ENCODE measurements at regions not wholly inside any gene's neighbourhood (a gene's known extent, or its start where the extent isn't known, plus 50 kb on each side); places are given as distances from the start of the nearest gene placed in this dataset.
"Not testable (repeated sequence)": the region's sequence is repeated elsewhere in the genome, so short reads cannot be mapped to it uniquely, and the experiment has no call there.

DNA sequence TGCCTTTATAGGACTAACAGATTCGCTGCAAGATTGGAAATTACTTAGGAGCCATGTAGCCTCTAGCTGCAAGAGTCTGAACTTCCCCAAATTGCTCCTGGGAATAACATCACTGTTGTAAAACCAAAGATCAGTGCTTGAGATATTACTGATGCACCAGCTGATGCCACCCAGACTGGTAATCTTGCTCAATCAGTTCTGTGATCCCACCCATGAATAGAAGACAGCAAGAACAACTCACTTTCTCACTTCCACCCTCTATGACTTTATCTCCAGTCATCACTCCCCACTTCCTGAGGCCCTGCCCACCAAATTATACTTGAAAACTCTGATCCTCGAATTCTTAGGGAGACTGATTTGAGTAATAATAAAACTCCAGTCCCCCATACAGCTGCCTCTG is 1011.1 kb downstream of the PLA2G4A start:
- ATAC-seq, result no peak
- no peak for DNase-seq

- DNase-seq (no peak), ATAC-seq (no peak)
Measured at GRCh38 chr1:187840557-187840956, 1011.8 kb downstream of the PLA2G4A start.

DNA sequence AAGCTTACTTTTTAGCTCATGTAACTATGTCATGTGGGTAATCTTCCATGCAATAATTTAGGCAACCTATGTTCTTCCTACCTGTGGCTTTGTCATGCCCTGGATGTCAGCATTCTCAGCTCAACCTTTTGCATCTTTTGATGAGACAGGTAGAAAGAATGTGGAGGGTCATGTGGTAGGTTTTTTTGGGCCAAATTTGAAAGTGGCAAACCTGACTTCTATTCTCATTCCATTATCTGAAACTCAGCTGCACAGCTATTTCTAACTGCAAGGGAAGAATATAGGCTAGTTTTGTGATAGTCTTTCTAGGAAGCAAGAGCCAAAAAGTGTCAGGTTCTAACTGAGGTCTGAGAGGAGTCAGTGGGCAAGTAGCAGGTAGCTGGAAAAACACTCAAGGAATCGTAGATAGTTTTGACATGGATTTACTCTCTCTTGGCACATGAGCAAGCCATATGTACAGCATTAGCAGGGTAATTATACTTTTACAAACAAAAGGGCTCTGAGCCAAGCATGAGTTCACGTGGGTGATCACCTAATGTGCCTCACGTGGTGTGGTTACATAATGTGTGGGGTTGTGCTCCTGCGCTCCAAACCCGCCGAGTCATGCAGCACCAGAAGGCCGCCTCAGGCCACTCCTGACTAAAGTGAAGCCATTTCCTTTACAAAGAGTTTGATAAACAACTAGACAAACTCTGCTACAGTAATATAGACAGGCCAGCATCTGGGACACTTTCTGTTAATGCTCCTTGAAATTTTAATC is 1013.8 kb downstream of the PLA2G4A start:
- ATAC-seq (no peak), DNase-seq (no peak)

DNA sequence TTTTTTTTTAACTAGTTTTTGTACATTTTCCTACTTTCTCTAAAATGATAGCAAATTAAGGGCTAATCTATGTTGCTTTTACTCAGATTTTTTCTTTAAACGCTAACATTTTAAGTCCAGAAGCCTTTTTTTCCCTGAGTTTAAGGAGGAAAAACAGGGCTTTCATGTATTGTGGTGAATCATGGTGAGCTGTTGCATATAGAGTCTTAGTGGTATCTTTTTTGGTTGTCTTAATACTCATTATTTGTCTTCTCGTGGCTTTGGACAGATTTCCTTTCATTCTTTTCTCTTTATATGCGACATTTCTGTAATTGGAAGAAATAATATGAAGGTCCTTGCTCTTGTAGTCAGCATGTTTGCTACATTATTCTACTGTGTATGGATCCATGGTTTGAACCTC is 1015.6 kb downstream of the PLA2G4A start:
- DNase-seq, result no peak
- no peak for ATAC-seq

DNA sequence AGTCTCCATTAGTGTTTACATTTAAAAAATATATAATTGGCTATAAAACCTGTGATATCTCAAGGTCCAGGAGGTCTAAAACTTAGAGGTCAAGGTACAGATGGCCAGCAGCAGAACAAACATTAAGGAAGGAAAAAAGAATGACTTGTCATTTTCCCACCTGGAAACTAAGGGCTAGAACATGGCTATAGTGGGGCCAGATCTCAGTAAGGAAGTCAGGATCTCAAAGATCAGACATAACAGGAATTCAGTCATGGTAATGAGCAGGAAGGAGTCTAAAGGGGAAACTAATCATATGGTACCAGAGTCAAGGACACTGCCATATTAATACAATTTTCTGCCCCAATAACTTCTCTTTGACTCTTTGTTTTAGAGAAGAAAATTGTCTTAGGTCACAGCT is 1018.8 kb downstream of the PLA2G4A start:
- ATAC-seq (no peak), DNase-seq (no peak)

GRCh38 chr1:187848321-187848720 is 1019.6 kb downstream of the PLA2G4A start:
- ATAC-seq (no peak), DNase-seq (no peak)

DNA sequence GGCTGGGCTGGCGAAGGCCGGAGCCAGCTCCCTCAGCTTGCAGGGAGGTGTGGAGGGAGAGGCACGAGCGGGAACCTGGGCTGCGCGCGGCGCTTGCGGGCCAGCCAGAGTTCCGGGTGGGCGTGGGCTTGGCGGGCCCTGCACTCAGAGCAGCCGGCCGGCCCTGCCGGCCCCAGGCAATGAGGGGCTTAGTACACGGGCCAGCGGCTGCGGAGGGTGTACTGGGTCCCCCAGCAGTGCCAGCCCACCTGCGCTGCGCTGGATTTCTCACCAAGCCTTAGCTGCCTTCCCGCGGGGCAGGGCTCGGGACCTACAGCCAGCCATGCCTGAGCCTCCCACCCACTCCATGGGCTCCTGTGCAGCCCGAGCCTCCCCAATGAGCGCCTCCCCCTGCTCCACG is 1021.4 kb downstream of the PLA2G4A start:
- DNase-seq, ATAC-seq: not testable (repeated sequence)

GRCh38 chr1:187853505-187853904 is 1024.8 kb downstream of the PLA2G4A start:
- no peak for ATAC-seq
- no peak for DNase-seq

- ATAC-seq (no peak), DNase-seq (no peak)
Measured at GRCh38 chr1:187854457-187854856, 1025.7 kb downstream of the PLA2G4A start.

- DNase-seq (no peak), ATAC-seq (no peak)
Measured at GRCh38 chr1:187862506-187862905, 1033.8 kb downstream of the PLA2G4A start.

DNA sequence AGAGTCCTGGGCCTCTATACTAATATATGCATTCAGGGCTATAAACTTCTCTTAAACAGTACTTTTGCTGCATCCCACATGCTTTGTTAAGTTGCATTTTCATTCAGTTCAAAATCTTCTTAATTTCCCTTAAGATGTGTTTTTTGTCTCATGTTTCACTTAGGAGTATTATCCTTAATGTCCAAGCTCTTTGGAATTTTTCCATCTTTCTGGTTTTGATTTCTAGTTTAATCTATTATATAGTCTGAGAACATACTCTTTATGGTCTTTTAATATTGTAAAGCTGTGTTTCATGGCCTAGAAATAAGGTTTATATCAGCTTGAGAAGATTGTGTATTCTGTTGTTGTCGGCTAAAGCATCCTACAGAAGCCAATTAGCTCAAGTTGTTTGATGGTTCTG is 1041.8 kb downstream of the PLA2G4A start:
- DNase-seq (no peak), ATAC-seq (no peak)

GRCh38 chr1:187871177-187871845 is 1042.6 kb downstream of the PLA2G4A start:
- ATAC-seq (no peak), DNase-seq (no peak)

DNA sequence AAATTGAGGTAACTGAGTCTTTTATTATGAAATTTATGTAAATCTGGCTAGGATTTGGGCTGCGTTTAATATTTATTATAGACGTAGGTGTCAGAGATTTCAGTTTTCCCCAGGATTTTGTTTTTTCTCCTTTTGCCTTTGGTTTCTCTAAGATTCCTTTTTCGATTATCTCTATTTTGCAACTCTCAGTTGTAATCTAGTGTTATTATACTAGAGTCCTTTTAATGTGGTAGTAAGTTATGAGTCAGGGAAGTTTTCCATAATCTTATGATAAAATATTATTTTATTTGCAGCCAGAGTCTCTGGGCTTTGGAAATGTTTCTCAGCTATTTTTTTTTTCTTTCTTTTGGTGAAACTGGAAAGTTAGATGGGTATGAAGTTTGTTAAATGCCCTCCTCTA is 1043.8 kb downstream of the PLA2G4A start:
- ATAC-seq (no peak), DNase-seq (no peak)

DNA sequence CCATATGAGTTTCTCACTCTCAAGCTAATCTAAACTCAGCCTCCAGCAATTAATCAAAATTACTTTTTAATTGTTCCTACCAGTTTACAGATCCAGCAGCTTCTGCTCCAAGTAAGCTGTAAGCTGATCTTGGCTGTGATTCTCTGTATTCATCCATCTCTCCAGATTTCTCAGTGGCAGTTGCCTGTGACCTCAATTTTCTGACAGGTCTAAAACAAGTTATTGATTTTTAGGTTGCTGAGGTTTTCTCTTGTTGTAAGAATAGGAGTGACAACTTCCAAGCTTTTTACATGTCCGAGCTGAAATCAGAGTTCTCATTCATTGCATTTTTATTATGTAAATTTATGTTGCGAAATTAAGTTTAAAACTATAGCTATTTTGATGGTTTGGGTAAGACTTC is 1044.4 kb downstream of the PLA2G4A start:
- ATAC-seq (no peak), DNase-seq (no peak)

- DNase-seq (no peak), ATAC-seq (no peak)
Measured at GRCh38 chr1:187876775-187877174, 1048.0 kb downstream of the PLA2G4A start.

- ATAC-seq (no peak), DNase-seq (no peak)
Measured at GRCh38 chr1:187877220-187877619, 1048.5 kb downstream of the PLA2G4A start.

GRCh38 chr1:187878883-187879282 is 1050.1 kb downstream of the PLA2G4A start:
- DNase-seq (no peak), ATAC-seq (no peak)

GRCh38 chr1:187883356-187883755 is 1054.6 kb downstream of the PLA2G4A start:
- ATAC-seq, result no peak
- no peak for DNase-seq

DNA sequence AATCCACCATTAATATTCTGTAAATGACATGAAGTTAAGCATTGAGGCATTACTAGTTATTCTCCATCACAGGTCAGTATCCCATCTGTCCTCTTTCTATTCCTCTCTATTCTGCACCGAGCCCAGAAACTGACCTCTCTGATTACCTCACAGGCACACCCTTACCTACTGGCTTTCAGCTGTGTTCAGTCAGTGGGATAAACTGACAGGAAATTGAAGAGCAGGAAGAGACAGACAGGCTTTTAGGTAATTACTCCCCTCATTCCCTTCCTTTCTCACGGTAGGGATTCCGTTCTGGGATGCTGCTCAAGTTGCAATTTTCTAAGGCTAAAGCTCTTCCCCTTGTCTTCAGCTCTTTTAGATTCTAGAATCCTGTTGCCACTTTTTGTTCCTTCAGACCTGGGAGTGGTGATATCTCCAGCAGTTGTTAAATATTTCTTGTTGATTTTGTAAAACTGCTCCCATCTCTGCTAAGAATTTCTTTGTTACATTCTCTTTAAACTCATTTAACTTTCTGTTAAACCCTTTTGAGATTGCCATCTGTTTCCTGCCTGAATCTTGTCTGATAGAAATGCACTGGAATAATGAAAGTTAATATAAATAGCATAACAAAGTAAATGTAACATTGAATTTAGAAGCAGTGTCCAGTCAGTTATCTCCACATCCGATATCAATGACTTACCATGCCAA is 1063.4 kb downstream of the PLA2G4A start:
- ATAC-seq (no peak), DNase-seq (no peak)

GRCh38 chr1:187892683-187893039 is 1063.9 kb downstream of the PLA2G4A start:
- DNase-seq (no peak), ATAC-seq (no peak)

GRCh38 chr1:187893471-187893870 is 1064.7 kb downstream of the PLA2G4A start:
- ATAC-seq (no peak), DNase-seq (no peak)

DNA sequence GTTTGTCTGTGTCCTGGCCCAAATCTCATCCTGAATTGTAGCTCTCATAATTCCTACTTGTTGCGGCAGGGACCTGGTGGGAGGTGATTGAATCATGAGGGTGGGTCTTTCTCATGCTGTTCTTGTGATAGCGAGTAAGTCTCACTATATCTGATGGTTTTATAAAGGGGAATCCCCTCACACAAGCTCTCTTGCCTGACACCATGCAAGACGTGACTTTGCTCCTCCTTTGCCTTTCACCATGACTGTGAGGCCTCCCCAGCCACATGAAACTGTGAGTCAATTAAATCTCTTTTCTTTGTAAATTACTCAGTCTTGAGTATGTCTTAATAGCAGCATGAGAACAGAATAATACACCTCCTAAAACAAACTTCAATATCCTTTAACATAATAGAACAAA is 1065.6 kb downstream of the PLA2G4A start:
- ATAC-seq (no peak), DNase-seq (no peak)

DNA sequence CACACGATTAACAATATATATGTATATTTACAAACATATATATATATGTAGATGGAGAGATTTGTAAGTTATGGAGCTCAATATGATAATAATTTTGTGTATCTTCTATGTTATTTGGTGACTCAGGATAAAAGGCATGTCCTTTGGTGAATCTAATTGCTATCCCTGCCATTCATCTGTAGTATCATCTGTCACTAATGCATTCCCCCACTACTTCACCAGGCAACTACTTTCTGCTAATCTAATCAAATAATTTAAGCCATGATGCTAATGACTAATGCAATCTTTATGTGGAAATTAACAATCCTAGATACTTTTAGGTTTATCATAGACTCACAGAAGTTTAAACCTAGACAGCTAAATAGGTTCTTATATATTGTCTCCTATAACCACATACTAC is 1074.5 kb downstream of the PLA2G4A start:
- ATAC-seq, result no peak
- no peak for DNase-seq

DNA sequence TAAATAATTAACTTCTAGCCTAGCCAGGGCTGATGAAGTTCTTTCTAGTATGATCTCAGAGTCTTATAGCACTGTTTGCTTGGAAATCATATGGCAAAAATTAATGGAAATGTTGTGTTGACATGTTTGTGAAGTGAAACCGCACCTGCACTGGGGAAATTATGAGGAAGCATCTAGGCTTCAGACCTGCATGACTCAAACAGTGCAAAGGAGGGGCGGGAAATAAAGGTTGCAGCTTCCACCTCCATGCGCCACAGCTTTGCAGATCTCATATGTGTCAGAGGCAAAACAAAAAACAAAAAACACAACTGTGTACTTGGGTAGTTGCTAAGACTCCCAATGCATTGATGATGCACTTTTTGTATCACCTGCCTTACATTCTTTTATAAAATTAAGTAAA is 1080.6 kb downstream of the PLA2G4A start:
- ATAC-seq (no peak), DNase-seq (no peak)
